HL-60 (cell line): ENCODE measurements at regions not wholly inside any gene's neighbourhood (a gene's known extent, or its start where the extent isn't known, plus 50 kb on each side); places are given as distances from the start of the nearest gene placed in this dataset.

Experiments used
- CTCF ChIP-seq: IDR thresholded peaks from one replicate; pipeline ENCODE4 v1.5.1; 2011; ENCODE audit warnings: low read length, control low read depth, inconsistent platforms; ENCODE audit not compliant: insufficient read depth
- TF ChIP-seq, protein P1 (sequence below): IDR thresholded peaks from 2 replicates; pipeline ENCODE4 v1.6.1; 2012; ENCODE audit warnings: low read depth; ENCODE audit not compliant: insufficient replicate concordance

GRCh38 chr11:70851907-70852306 lies 400.5 kb downstream of the SHANK2 start:
- TF ChIP-seq CTCF = no peak
- TF ChIP-seq, protein P1, sequence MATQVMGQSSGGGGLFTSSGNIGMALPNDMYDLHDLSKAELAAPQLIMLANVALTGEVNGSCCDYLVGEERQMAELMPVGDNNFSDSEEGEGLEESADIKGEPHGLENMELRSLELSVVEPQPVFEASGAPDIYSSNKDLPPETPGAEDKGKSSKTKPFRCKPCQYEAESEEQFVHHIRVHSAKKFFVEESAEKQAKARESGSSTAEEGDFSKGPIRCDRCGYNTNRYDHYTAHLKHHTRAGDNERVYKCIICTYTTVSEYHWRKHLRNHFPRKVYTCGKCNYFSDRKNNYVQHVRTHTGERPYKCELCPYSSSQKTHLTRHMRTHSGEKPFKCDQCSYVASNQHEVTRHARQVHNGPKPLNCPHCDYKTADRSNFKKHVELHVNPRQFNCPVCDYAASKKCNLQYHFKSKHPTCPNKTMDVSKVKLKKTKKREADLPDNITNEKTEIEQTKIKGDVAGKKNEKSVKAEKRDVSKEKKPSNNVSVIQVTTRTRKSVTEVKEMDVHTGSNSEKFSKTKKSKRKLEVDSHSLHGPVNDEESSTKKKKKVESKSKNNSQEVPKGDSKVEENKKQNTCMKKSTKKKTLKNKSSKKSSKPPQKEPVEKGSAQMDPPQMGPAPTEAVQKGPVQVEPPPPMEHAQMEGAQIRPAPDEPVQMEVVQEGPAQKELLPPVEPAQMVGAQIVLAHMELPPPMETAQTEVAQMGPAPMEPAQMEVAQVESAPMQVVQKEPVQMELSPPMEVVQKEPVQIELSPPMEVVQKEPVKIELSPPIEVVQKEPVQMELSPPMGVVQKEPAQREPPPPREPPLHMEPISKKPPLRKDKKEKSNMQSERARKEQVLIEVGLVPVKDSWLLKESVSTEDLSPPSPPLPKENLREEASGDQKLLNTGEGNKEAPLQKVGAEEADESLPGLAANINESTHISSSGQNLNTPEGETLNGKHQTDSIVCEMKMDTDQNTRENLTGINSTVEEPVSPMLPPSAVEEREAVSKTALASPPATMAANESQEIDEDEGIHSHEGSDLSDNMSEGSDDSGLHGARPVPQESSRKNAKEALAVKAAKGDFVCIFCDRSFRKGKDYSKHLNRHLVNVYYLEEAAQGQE = no peak
